Activated B cell treated with CpG ODN at 0.5 μM for 24 hours (primary cell): ENCODE measurements at regions not wholly inside any gene's neighbourhood (a gene's known extent, or its start where the extent isn't known, plus 50 kb on each side); places are given as distances from the start of the nearest gene placed in this dataset.

ENCODE experiments used
- ATAC-seq: fragments of 200-7000 bp; cut with Tn5 transposase; one replicate; pipeline ENCODE4 v1.10.0; 2021; ENCODE audit warnings: low read depth, mild to moderate bottlenecking, moderate library complexity
- CTCF ChIA-PET: fragments of 350-600 bp; sonication (Branson Sonifier 250); formaldehyde crosslinking; loops from one replicate; lab custom pipeline; 2021; ENCODE audit warnings: antibody characterized with exemption; lab: Charles Lee
- POLR2A ChIA-PET: fragments of 350-600 bp; sonication (Branson Sonifier 250); formaldehyde crosslinking; loops from one replicate; lab custom pipeline; 2021; ENCODE audit warnings: antibody characterized with exemption; lab: Charles Lee
- DNase-seq: peaks from one replicate; pipeline ENCODE4 v3.0.0; 2022
- H3K27ac Mint-ChIP-seq: one replicate; pipeline ENCODE4 v1.8.0; 2020; ENCODE audit warnings: mixed read lengths
- H3K27me3 Mint-ChIP-seq: one replicate; pipeline ENCODE4 v1.8.0; 2021; ENCODE audit warnings: mixed read lengths
- H3K36me3 Mint-ChIP-seq: one replicate; pipeline ENCODE4 v1.8.0; 2021; ENCODE audit warnings: low read depth, mixed read lengths
- H3K4me1 Mint-ChIP-seq: one replicate; pipeline ENCODE4 v1.8.0; 2021; ENCODE audit warnings: mixed read lengths
- H3K4me3 Mint-ChIP-seq: one replicate; pipeline ENCODE4 v1.8.0; 2020; ENCODE audit warnings: mild to moderate bottlenecking, mixed read lengths
- H3K9me3 Mint-ChIP-seq: one replicate; pipeline ENCODE4 v1.8.0; 2020; ENCODE audit warnings: mixed read lengths
- intact Hi-C: fragments of 100-400 bp; cut with micrococcal nuclease; formaldehyde crosslinking; loops from one replicate; pipeline ENCODE4 v1.15.1; 2024
- TF ChIP-seq, protein P1 (sequence below): fragments of 200-600 bp; IDR thresholded peaks from one replicate; pipeline ENCODE4 v1.8.0; 2022; ENCODE audit warnings: antibody characterized with exemption, mild to moderate bottlenecking

DNA sequence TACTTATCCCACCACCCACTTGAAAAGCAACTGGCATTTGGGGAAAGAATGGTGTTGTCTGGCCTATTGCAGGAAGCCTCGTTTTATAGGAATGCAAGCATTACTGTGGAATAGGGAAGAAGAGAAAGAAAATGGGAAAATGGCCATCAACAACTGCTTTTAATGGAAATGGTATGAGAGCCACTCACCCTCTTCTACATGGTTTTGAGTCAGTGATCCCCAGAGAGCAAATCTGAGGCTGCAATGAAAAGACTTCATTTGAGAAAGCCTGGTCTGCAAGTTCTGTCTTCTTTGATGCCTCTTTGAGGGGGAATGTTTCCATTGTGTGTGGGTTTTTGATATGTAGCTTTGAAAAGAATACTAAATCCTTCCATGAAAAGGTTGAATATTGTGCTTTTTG lies 172.3 kb upstream of the HDDC2 start:
- no peaks in the 10 kb centered on the region for H3K9me3 Mint-ChIP-seq
- H3K27ac Mint-ChIP-seq, result no peak overlapping the region
- no peaks in the 10 kb centered on the region for H3K4me1 Mint-ChIP-seq
- intact Hi-C loops, result no loop called here
- peaks cover 2% of the 10 kb centered on the region for H3K27me3 Mint-ChIP-seq
- H3K4me3 Mint-ChIP-seq, result no peak overlapping the region
- POLR2A ChIA-PET, result no interaction called here
- ATAC-seq, result no peak
- CTCF ChIA-PET, result no interaction called here
- TF ChIP-seq, protein P1, sequence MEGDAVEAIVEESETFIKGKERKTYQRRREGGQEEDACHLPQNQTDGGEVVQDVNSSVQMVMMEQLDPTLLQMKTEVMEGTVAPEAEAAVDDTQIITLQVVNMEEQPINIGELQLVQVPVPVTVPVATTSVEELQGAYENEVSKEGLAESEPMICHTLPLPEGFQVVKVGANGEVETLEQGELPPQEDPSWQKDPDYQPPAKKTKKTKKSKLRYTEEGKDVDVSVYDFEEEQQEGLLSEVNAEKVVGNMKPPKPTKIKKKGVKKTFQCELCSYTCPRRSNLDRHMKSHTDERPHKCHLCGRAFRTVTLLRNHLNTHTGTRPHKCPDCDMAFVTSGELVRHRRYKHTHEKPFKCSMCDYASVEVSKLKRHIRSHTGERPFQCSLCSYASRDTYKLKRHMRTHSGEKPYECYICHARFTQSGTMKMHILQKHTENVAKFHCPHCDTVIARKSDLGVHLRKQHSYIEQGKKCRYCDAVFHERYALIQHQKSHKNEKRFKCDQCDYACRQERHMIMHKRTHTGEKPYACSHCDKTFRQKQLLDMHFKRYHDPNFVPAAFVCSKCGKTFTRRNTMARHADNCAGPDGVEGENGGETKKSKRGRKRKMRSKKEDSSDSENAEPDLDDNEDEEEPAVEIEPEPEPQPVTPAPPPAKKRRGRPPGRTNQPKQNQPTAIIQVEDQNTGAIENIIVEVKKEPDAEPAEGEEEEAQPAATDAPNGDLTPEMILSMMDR, result no peak
- no peaks in the 10 kb centered on the region for H3K36me3 Mint-ChIP-seq
- no peak for DNase-seq

DNA sequence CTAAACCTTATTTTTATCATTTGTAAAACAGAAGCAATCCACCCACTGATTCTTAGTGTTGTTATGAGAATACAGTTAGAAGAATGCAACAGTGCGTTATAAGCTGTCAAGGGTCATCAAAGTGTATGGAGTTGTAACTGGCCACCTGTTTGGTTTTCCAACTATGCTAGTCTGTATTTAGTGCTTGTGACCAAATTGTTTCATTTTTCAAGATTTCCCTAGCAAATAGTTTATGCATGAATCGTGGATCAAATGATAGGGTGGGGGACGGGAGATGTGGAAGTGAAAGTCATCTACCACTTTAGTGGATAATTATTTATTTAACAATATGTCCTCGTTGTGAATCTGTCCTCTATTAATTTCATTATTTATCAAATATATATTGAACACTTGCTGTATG lies 175.4 kb upstream of the HDDC2 start:
- ChIA-PET CTCF (no interaction called here), POLR2A (no interaction called here)
- DNase-seq, result no peak
- Mint-ChIP-seq H3K27ac (no peak overlapping the region), H3K36me3 (no peaks in the 10 kb centered on the region), H3K4me1 (no peaks in the 10 kb centered on the region), H3K27me3 (no peaks in the 10 kb centered on the region), H3K9me3 (no peaks in the 10 kb centered on the region), H3K4me3 (no peak overlapping the region)
- intact Hi-C loops, result no loop called here
- TF ChIP-seq, protein P1, result no peak
- ATAC-seq, result no peak

GRCh38 chr6:125477844-125478243 lies 176.1 kb upstream of the HDDC2 start:
- CTCF ChIA-PET, result no interaction called here
- Mint-ChIP-seq H3K27ac (no peak overlapping the region), H3K27me3 (no peaks in the 10 kb centered on the region), H3K36me3 (no peaks in the 10 kb centered on the region), H3K4me1 (no peaks in the 10 kb centered on the region), H3K9me3 (no peaks in the 10 kb centered on the region), H3K4me3 (no peak overlapping the region)
- TF ChIP-seq, protein P1, result no peak
- intact Hi-C loops, result no loop called here
- no peak for DNase-seq
- no peak for ATAC-seq
- POLR2A ChIA-PET, result no interaction called here

GRCh38 chr6:125480146-125480545 lies 178.4 kb upstream of the HDDC2 start:
- TF ChIP-seq, protein P1, result no peak
- no peak for ATAC-seq
- Mint-ChIP-seq H3K36me3 (no peaks in the 10 kb centered on the region), H3K27me3 (no peaks in the 10 kb centered on the region), H3K4me3 (no peak overlapping the region), H3K27ac (no peak overlapping the region), H3K9me3 (no peaks in the 10 kb centered on the region), H3K4me1 (no peaks in the 10 kb centered on the region)
- DNase-seq, result no peak
- intact Hi-C loops, result no loop called here
- CTCF ChIA-PET, result no interaction called here
- POLR2A ChIA-PET, result no interaction called here

DNA sequence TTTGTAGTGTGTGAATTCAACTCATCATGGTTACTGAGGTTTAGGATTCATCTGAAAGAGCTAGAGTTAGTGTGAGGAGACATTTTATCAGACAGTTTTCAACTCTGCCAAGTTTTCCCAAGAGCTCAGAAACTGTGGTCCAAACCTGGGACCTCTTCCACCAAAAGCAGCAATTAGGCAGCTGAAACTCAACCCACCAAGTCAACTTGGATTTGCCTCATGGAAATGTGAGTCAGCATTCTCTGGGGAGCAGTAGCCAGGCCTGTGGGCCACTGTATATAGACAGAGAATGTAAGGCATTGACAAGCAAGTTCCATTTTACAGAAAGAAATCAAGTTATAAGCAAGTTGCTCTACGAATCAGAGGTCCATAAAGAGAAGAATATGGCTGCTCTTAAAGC lies 178.8 kb upstream of the HDDC2 start:
- no peaks in the 10 kb centered on the region for H3K36me3 Mint-ChIP-seq
- H3K4me1 Mint-ChIP-seq, result peaks cover under 1% of the 10 kb centered on the region
- TF ChIP-seq, protein P1, result no peak
- H3K4me3 Mint-ChIP-seq, result no peak overlapping the region
- ChIA-PET POLR2A (no interaction called here), CTCF (no interaction called here)
- H3K9me3 Mint-ChIP-seq, result no peaks in the 10 kb centered on the region
- intact Hi-C loops, result no loop called here
- no peak overlapping the region for H3K27ac Mint-ChIP-seq
- DNase-seq, result no peak
- ATAC-seq, result no peak
- H3K27me3 Mint-ChIP-seq, result no peaks in the 10 kb centered on the region
